ENCODE measurements at regions not wholly inside any gene's neighbourhood (a gene's known extent, or its start where the extent isn't known, plus 50 kb on each side); places are given as distances from the start of the nearest gene placed in this dataset.

DNA sequence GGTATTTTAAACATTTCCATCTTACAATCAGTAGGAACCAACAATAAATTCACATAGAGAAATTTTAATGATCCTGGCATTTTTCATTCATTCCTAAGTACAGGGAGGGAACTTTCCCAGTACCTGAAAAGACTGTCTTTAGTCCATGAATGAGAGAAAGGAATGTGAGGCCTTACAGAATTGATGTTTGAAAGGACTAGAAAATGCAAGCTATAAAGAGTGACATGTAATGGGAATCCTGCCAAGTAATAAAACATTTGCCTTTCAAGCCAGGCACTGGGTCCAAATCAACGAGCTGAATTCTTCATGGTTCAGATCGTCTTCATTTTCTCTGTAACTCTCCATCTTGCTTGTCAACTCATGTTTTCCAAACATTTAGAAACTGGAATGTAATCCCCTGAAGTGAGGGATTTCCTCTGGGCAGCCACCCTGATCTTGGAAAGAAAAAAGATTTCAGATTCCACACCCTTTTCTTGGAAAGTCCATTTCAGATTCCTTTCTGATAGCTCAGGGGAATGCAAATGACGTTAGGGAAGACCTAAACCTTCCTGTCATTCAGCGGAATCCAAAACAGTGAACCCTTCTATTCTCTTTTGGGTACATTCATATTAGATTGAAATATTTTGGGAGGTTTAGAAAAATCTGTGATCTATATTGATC lies 315.8 kb downstream of the SH3GL2 start:
- DNase-seq (ENCODE audit: low spot score) = no peak

DNA sequence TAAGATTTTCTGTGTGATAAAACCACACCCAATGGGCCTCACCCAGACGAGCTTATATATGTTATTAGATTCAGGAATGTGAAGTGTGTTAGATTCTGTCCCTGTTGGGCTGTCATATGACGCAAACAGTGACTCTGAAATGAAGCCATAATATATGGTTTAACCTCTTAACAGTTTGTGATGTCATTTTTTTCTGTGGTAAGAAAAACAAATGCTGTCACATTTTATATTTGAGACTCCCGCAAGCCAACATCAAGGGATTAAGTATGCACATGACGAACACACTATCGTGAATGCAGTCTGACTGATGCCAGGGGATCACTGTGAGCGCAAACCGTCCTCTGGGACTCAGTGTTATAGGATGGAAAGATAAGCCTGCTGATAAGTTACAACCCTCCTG lies 321.7 kb downstream of the SH3GL2 start:
- DNase-seq (ENCODE audit: low spot score) = no peak

DNA sequence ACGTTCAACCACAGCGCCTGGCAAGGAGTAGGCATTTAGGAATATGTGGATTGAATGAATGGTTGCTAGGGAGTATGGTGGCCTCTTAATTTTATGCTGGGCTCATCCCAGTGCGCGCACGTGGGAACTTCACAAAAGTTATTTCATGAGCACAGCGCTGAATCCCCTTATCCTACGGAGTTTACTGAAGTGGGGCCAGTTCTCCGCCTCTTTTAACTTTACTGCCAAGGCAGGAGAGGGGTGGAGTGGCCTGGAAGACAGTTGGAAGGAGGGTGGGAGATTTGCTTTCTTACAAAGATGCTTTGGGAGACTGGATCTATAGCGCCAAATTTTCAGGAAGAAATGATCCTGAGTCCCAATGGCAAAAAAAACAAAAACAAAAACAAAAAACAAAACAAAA lies 326.5 kb downstream of the SH3GL2 start:
- DNase-seq (ENCODE audit: low spot score) = no peak

DNA sequence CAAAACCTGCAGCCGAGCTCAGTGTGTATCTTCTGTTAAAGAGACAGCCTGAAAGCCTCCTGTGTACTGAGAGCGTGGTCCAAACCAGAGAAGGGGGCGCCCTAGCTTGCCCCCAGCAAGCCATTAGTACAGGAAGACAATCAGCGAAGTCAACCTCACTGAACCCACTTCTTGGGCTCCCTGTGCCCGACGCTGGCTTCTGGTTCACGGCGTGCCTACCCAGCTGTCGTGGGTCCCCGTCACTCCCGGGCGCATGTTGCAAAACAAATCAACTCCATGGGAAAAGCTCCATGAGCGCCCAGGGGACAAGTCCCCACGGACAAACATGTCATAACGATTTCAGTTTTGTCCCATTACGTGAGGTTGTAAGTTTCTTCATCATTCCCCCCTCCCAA lies 326.9 kb downstream of the SH3GL2 start:
- DNase-seq (ENCODE audit: low spot score) = no peak

DNA sequence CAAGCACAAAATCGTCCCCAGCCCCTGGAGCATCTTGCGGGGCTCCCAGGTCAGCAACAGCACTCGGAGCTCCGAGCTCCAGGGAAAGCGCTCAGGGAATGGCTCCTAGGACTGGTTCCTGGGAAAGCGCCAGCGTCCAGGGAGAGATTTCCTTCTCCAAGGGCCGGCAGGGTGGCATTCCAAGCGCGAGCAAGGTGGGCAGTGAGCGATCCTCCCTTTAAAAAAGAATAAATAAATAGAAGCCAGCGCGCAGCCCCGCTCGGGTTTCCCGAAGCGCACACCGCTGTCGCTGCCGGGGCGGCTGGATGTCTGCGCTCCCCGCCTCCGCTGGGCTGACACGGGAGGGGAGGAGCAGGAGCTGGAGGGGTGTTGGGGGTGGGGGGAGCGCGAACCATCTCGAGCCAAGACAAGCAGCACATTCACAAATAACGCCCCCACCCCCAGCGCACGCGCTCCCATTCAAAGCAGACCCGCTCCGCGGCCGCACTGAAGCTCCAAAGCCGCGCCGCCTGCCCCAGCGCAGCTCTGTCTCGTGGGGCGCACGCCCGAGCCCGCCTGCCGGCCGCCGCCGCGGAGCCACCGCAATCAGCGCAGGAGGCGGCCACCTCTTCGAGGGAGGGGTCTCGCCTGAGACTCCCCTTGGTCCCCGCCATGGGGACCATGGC lies 327.4 kb downstream of the SH3GL2 start:
- peak; percentile 30 for DNase-seq (ENCODE audit: low spot score)

DNA sequence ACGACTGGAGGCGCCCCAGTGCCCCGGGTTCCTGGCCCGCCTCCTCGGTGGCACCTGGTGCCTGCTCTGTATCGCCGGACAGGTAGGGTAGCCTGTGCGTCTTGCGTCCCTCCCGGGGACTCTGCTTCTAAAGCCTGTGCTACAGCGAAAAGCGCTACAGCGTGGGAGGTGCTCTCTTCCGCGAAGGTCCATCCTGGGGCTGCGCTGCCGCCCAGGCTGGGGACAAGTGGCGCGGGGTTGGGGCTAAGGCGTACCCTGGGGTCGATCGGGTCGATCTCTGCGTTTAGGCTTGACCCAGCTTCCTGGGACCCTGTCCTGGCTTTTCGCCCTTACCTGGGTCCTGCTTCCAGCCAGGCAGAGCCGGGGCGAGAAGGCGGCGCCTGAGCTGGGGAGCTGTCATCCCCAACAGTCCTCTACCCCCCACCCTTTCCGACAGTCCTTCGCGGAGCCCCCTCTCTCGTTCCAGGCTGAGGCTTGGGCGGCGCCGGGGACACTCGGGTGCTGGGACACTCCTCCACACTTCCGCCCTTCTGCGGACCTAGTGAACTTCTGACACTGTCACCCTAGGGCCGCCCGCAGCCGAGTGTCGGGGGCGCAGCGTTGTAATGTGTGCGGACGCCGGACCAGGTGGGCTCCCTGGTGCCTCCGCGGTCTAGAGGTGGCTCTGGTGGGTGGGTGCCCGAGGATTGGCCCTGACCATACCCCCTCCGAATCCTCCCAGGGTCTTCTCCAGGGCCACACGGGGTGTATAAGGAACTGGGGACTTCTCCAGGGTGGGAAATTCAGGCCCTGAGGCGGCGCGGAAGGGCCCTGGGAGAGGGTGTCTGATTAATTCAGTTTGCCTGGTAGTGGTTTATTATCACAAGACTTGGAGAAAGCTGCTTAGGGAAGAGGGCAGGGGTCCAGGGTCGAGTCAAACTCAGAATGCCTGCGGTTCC lies 328.2 kb downstream of the SH3GL2 start:
- DNase-seq (ENCODE audit: low spot score) = peak; percentile 14

DNA sequence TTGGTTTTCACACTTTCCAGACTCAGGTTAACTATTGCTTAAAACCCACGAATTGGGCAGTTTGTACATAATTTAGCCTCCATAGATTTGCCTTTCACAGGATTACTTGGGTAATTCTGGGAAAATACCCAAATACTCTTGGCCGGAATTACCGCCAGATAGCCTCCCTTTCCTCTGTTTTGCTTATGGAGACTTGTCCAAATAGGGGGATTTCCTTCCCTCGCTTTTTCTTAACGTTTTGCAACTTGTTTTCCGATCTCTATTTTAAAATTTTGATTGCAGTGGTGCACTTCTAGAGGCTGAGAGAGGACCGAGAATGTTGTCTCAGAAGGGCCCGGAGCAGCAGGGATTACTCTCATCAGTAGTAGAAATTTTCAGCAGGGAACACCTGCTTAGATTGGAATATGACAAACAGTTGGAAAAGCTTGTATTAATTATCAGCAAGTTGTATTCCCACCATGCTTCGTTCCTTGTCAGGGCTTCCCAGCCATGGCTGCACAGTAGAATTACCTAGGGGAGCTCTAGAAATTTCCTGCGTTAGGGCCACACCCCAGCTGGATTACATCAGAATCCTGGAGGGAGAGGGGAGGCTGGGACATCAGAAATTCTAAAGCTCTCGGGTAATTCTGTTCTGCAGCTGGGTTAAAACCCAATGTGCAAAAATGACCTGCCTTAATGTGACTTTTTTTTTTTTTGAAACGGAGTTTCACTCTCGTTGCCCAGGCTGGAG lies 329.1 kb downstream of the SH3GL2 start:
- DNase-seq (ENCODE audit: low spot score) = no peak

DNA sequence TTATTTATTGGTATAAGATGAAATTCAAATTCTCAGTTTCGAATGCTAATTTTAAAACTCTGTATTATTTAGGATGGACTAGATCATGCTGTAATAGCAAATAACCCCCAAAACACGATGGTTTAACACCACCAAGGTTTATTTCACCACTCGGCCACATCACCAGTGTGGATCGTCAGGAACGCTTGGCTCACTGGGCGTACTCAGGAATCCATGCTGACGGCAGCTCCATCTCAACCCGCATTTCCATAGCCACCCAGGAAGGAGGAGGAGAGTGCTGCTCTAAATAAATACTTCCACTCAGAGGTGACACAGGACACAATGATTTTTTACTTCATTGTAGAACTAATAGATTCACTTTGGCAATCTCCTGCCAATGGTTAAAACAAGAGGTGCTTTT lies 347.4 kb downstream of the SH3GL2 start:
- peak; percentile 21 for DNase-seq (ENCODE audit: low spot score)

DNA sequence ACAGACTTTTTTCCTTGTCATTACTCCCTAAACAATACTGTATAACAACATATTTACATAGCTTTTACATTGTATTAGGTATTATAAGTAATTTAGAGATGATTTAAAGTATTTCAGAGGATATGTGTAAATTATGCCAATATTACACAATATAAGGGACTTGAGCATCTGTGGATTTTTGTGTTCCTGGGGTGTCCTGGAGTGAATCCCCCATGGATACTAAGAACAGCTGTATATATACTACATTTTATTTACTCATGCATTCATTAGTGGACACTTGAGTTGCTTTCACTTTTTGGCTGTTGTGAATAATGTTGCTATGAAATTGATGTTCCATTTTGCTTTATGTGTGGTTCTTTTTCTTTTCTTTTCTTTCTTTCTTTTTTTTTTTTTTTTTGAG lies 348.8 kb downstream of the SH3GL2 start:
- DNase-seq (ENCODE audit: low spot score) = no peak

DNA sequence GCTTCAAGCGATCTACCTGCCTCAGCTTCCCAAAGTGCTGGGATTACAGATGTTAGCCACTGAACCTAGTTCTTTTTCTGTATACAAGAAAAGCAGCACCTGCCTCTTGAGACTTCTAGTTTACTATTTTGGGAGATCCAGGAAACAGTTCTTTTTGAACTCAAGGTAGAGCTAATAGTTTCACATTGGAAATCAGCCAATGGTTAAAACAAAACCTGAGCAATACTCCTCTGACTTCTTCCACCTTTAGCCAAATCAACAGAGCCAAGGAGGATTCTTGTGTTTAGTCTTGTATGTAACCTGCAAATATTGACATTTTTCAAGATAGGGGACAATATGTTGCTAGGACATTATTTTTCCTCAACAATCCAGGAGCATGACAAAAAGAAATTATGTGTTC lies 349.4 kb downstream of the SH3GL2 start:
- no peak for DNase-seq (ENCODE audit: low spot score)

DNA sequence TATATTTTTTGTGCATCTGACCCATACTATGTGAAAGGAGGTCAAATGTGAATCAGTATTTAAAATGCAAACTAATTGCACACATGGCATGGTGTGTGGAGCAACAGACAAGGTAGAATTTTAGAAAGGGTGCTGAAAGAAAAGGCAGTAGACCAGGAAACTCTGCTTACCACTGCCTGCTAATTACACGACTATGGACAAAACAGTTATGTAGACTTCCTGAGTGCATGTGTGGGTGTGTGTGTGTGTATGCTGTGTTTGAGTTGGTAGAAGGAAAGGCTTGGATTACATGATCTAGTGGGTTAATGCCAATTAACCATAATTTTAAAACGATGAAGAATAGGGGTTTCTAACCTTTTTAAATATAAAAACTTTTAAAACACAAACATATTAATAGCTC lies 349.9 kb downstream of the SH3GL2 start:
- no peak for DNase-seq (ENCODE audit: low spot score)

DNA sequence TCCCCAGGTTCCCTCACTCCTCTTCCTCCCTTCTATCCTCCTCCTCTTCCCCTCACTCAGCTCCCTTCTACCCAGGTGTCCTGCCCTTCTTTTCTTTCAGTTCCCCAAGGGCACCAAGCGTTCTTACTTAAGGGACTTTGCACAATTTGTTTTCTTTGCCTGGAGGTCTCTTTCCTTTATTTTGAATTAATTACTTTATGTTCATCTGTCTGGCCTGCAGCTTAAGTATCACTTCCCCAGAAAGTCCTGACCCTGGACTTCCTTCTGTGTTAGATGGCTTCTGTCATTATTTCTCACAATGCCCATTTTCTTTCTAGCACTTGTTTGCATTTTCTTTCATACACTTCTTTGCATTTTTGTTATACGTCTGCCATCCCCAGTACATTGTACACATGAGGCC lies 350.6 kb downstream of the SH3GL2 start:
- no peak for DNase-seq (ENCODE audit: low spot score)

DNA sequence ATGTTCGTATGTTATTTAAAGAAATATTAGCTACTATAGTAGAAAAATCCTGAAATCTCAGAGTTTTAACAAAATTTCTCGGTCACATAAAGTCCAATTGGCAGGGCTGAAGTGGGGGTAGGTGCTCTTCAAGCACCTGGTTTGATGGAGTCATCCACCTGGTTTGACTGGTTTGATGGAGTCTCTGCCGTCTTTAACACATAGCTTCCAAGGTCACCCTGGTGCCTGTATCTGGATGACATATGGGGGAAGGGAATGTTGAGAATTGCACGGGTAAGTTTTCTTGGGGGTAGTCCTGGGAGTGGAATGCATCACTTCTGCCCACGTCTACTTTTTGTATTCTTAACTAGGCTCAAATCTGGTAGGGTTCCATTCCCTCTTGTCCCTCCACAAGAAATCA lies 351.2 kb downstream of the SH3GL2 start:
- DNase-seq (ENCODE audit: low spot score) = no peak

DNA sequence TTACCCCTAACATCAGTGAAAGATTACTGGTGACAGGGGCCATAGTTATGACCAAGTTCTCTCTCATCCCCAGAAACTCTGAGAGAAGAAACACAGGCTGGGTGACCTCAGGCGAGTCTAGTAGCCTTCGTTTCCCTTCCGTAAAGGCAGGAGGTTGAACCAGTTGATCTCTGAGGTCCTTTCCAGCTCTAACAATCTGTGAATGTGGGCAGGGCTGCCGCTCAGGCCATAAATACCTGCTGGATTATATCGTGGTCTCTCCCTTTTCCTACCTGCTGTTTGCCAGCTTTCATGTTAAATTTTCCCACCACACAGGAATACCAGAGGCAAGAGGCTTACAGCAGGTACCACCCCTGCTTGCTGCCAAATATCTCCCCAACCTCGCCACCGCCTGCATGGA lies 357.5 kb downstream of the SH3GL2 start:
- no peak for DNase-seq (ENCODE audit: low spot score)

DNA sequence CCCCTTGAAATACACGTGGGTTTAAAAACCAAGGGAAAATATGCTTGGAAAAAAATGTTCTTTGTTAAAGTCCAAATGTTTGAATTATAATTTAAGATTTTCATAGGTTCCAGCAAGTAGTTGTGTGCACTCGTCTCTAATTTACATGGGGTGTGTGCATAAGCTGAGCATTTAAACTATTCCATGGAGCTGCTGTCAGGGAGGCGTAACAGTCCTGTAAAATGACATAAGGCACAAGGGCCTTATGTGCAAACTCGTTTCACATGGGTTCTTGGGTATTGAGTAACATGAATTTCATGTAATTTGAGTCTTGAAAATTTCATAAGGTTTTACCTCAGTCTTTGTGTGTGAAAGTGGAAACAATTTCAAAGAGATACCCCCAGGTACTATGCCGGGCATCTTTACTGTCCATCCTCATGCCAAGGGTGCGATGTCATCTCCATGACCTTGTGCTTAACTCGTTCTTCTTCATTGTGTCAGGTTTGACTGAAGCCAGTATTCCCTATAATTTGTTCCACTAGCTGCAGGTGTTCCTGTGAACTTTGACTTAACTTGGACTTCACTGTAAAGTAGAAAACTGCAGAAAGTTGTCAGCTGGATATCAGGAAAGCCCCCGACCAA lies 359.3 kb downstream of the SH3GL2 start:
- no peak for DNase-seq (ENCODE audit: low spot score)

DNA sequence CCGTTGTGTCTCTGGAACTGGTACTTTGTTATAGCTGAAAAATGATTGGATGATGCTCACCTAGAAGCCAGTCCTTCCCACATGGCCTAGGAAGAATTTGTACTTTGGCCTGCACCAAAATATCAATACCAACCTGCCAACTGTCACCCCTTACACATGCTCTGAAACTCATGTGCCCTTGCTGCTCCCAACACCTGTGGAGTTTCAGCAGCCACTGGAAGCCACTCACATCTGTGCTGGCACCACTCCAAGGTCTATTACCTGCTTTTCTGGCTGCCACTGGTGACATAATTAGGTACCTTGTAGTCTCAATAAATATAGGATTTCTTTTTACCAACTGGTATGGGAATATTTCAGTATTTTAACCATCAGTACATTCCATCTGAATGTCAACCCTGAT lies 363.6 kb downstream of the SH3GL2 start:
- no peak for DNase-seq (ENCODE audit: low spot score)

DNA sequence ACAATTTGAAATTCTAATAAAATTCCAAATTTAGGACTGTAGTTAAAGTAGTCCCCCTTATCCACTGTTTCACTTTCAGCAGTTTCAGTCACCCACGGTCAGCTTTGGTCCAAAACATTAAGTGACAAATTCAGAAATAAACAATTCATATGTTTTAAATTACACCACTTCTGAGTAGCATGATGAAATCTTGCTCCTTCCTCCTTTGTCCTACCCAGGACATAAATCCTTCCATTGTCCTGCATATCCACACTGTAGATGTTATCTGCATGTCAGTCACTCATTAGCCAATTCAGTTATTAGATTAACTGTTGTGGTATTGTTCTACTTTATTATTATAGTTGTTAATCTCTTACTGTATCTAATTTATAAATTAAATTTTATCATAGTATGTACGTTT lies 376.5 kb downstream of the SH3GL2 start:
- no peak for DNase-seq (ENCODE audit: low spot score)

DNA sequence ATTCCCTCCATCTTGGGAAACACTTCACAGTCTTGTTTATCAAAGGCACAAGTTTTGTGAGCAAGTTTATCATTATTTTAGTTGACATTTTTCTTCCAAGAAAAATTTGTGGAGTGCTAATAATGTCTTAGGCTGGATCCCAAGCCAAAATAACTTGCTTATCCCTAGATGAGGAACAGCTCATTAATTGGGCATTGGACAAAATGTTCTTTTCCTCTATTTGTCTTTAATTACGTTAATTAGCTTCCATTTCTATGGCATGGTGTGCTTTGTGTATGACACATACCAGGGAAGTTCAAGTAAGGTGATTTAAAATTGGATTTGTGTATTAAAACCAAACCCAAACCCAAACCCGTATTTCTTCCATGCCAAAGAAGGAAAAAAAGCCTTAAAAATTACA lies 379.5 kb downstream of the SH3GL2 start:
- no peak for DNase-seq (ENCODE audit: low spot score)

DNA sequence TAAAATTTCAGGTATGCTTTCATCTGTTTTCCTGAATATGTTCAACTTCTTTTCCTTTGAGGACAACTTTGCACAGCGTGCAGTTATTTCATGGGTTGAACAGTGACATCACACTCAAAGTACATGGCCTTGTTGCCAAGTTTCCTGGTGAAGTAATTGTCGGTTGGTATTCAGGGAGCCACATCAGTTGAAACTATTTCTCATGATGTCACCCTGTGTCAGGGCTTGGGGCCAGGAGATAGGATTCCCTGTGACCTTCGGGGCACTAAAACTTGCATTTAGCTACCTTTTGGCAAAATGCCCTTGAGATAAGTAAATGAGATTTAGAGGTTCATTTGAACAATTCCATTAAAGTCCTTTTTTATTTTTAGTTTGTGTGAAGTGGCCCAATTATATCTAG lies 383.9 kb downstream of the SH3GL2 start:
- DNase-seq (ENCODE audit: low spot score) = no peak

DNA sequence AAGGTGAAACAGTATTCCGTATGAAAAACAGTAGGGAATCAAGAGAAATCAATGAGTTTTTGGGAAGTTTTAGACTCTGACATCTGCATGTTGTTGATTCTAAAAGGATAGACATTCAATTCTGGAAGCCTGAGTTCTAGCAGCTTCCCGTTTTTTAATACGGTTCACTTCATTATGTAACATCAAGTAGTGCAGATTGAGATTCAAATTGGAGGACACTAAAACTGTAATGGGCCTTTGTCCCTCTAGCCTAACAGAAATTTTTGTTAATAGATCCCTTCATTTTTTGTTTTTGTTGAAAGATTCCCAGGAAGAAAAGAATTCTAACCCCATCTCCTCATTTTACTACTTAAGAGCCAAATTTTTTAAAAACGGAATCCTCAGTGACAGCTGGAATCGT lies 384.6 kb downstream of the SH3GL2 start:
- no peak for DNase-seq (ENCODE audit: low spot score)

DNA sequence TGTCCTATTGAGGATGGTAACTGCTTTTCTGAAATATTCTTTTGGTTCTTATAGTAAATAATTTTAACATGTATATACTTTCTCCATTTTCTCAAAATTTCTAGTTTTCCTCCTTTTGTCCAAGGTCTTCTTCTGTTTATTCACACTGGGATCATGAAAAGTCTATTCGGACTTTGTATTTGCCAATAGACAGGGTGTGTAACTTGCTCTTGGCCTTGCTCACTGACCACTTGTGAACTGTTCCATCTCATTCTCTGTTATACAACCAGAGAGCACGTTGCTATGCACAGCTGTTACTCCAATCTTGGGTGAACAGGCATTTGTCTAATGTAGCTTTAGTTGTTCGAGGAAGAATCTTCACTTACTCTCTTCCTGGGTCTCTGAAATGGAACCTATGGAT lies 388.9 kb downstream of the SH3GL2 start:
- no peak for DNase-seq (ENCODE audit: low spot score)

DNA sequence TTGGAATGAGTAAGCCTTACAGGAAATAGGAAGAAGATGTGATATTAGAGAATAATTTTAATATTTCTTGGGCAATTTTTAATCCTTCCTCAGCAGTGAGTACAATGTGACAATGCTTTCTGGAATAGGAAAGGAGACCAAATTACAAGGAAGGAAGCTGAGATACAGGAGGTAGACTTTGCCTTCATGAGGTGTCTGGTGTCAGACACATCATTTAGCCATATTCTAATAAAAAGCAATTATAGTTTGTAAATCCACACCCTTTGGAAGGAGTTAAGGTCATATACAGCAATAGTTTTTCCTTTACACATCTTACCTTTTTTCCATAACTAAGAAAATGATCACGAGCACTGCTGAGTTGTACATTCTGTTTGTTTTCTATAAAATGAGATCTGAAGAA lies 390.4 kb downstream of the SH3GL2 start:
- no peak for DNase-seq (ENCODE audit: low spot score)

Data from AG20443 (cell line).